ENCODE measurements at regions not wholly inside any gene's neighbourhood (a gene's known extent, or its start where the extent isn't known, plus 50 kb on each side); places are given as distances from the start of the nearest gene placed in this dataset.
"Not testable (repeated sequence)": the region's sequence is repeated elsewhere in the genome, so short reads cannot be mapped to it uniquely, and the experiment has no call there.

DNA sequence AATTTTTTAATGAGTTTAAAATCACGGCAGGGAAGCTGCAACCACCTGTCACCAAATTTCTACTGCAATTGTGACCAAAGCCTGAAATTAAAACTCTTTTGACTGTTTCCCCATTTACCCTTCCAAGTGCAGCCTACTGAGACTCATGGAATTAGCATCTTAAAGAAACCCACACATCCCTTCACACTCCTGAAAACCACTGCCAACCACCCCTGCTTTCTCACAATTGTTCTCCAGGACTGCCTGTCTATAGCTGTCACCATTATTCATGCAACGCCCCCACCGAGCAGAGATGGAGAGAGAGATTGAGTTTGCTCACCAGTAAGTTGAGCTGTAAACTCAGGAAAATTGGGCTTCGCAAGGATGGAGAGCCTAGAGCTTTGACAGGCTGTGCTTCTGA, 383.8 kb upstream of the SORCS1 start:
- no peak for DNase-seq (ENCODE audit: low read depth in 4 of 4, low spot score in 2 of 4)

DNA sequence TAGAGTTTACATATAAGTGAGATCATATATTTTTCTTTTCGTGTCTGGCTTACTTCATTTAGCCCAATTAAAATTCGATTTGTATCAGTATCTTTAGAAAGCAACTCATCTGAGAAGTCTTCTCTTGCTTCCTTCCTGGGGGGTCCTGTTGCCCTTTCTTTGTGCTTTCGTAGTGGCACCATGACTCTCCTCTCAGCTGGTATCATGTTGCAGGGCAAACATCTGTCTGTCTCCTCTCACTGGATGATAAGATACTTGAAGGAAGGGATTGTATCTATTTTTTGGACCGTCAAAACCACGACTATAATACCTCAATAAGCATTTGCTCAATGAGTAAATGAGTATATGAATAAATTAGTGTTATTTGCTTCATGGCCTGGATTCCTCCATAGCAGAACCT, 382.5 kb upstream of the SORCS1 start:
- no peak for DNase-seq (ENCODE audit: low read depth in 4 of 4, low spot score in 2 of 4)

DNA sequence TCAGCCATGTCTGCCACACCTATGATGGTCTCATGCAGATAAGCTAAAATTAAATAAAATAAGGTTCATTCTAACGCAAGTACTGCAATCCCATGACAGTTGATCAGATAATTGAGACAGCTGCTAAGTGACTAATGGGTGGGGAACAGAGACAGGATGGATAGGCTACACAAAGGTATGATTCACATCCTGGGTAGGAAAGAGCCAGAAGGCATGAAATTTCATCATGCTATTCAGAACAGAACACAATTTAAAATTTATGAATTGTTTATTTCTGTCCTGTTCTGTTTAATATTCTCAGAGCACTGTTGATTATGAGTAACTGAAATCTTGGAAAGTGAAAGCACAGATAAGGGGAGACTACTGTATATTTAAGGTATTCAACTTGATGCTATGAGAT, 381.8 kb upstream of the SORCS1 start:
- DNase-seq (ENCODE audit: low read depth in 4 of 4, low spot score in 2 of 4) = no peak

DNA sequence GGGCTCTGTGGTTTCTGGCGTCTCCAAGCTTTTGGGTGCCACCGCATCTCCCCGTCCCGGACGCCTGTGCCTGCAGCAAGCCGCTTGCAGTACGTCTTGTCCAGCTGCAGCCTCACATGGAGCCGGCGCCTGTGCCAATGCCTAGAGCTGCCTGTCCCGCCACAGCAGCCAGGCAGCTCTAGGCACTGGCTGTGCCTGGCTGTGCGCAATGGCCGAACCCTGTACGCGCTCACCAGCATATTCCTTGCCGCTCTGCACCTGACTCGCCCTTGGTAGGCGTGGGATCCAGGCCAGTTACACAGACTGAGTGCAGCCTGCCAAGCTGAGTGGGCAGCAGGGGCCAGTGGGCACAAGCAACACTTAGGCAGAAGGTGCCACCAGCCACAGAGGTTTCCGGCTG, 381.2 kb upstream of the SORCS1 start:
- no peak for DNase-seq (ENCODE audit: low read depth in 4 of 4, low spot score in 2 of 4)

DNA sequence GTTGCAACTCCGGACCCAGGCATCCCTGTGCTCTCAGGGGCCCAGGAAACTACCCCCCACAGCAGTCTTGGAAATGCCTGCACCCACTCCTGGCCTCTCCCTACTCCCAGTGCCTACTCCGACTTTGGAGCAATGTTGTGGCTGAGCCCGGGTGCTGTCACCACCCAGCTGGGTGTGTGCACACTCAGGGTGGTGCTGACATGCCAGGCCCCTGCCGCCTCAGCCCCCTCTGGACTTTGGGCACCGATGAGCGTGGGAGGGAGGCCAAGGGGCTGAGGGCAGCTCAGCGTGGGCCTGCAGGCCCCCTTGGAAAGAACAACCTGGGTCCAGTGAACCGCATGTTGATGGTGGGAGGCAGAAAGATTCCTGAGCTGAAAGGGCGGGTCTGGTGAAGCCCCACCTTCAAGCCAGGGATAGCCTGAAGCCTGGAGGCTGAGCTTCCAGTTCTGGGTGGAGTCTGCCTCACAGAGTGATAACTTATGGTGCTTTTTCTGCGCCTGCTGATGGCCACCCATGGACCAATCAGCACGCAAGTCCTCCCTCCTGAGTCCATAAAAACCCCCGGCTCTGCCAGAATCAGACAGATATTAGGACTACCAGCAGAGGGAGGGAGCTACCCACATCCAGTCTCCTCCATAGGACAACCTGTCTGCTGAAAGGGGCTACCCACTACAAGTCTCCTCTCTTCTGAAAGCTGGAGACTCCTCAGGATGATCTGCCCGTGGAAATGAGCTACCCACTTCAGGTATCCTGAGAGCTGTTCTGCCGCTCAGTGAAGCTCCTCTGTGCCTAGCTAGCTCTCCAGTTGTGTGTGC, 380.4 kb upstream of the SORCS1 start:
- DNase-seq (ENCODE audit: low read depth in 4 of 4, low spot score in 2 of 4) = no peak

DNA sequence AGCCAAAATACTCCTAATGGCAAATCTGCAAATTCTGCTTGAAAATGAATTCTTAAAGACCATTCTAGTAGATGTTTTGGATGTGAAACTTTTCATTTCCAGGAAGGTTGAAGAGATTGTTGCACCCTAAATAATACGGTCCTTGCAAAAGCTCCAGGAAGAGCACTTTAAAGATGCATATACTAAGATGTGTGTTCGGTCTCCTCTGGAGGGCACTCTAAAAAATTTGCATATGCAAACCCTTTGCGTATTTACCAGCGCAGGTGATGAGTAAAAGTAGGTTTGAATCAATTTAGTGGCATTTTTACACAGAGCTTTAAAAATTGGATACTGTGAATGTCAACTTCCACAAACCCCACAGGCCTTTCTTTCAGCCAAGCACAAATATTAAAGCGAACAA, 378.1 kb upstream of the SORCS1 start:
- no peak for DNase-seq (ENCODE audit: low read depth in 4 of 4, low spot score in 2 of 4)

DNA sequence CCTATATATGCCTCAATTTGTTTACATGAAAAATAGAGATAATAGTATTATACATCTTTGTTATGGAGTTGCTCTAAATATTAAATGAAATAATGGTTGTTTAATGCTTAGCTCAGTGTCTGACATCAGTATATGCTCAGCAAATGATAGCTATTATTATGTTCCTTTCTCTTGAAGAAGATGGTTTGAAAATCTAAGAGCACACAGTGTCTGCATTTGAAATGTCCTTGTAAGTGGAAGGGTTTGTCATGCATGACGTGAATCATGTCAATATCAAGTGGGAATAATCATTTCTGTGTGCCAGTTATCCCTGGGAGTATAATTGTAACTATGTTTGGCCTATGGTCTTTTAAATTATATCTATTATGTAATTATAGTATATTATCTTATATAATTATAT, 377.5 kb upstream of the SORCS1 start:
- DNase-seq (ENCODE audit: low read depth in 4 of 4, low spot score in 2 of 4) = no peak

DNA sequence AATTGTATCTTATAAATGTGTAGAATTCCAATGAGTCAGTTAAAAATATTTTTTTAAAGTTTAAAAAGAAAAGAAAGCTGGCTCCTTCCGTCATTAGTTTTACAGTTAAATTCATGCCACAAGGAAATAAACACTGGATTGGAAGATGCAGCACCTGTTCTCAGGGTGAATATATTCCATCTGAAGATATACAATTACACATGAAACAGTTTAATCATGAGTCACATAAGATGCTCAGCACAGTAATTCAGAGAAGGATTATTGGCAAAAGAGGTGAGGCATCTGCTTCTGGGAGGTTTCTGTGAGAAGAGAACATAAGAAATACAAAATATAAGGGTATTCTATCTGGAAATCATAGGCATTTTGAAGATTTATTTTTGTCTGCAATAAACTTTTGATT, 376.5 kb upstream of the SORCS1 start:
- DNase-seq (ENCODE audit: low read depth in 4 of 4, low spot score in 2 of 4) = no peak

DNA sequence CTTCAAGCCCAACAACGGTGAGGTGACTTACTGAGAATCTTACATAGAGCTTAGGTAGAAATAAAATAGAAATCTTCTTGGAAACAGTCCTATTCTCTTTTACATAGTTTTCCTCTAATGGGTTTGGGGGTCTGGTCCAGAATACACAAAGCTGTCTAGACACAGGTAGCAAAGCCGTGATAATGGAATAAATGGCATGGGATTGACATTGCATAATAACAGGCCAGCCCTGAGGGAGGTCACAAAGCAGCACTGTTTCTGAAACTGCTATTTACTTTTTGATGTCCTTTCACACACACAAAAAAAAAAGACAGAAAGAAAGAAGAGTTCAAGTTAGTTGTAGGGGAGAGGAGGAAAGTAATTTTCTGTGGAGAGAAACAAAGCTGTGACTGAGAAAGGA, 364.8 kb upstream of the SORCS1 start:
- no peak for DNase-seq (ENCODE audit: low read depth in 4 of 4, low spot score in 2 of 4)

DNA sequence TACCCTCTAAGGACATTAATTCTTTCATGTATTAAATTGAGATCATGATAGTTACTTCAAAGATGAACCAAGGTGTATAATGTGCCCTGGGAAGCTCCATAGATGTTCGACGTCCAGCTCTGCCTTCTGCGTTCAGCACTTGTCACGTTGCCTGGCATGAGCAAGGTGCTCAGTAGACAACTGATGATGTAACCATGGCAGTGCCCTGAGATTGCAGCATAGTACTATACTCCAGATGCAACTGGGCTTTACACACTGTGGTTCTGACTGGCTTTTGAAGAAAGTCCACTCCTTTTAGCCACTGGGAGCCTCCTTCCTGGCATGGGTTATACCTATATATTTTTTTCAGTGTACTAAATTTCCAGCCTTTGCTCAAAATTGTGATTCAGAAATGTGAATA, 355.8 kb upstream of the SORCS1 start:
- no peak for DNase-seq (ENCODE audit: low read depth in 4 of 4, low spot score in 2 of 4)

DNA sequence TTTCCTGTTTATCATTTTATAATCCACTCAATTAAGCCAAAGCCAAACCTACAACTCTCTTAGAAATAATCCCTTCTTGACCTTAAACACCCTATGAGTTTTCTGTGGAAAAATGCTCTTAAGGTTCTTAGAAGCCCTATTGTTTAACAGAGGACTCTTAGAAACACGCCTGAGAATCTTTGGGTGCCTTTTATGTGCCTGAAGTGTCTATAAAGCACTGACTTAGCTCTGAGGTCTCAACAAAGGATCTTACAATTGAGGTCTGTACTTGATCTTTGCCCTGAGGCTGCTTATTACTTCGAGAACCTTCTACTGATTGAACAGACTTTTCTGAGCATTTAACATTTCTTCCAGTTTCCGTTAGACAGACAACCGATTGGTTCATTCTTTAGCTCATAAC, 353.3 kb upstream of the SORCS1 start:
- no peak for DNase-seq (ENCODE audit: low read depth in 4 of 4, low spot score in 2 of 4)

DNA sequence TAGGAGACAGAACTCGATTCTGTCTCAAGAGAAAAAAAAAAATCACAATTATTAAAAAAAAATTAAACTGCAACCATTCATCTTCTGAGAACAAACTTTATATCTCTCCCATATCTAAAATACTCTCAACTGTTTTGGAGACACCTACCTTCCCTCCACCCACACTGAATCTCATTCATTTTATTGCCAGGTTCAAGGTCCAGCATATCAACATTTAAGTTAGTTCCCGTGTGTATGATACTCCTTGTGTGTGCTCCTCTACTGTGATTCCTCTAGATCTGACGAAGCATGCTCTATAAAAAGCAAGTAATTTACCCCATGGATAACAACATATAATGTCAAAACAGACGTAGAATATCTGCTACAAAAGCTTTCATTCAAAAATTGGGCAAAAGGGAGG, 351.8 kb upstream of the SORCS1 start:
- no peak for DNase-seq (ENCODE audit: low read depth in 4 of 4, low spot score in 2 of 4)

DNA sequence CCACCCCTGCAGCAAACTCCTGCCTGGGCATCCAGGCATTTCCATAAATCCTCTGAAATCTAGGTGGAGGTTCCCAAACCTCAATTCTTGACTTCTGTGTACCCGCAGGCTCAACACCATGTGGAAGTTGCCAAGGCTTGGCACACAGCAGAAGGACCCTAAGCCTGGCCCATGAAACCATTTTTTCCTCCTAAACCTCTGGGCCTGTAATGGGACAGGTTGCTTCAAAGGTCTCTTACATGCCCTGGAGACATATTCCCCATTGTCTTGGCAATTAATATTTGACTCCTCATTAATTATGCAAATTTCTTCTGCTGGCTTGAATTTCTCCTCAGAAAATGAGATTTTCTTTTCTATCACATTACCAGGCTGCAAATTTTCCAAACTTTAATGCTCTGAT, 339.5 kb upstream of the SORCS1 start:
- DNase-seq (ENCODE audit: low read depth in 4 of 4, low spot score in 2 of 4) = not testable (repeated sequence)

DNA sequence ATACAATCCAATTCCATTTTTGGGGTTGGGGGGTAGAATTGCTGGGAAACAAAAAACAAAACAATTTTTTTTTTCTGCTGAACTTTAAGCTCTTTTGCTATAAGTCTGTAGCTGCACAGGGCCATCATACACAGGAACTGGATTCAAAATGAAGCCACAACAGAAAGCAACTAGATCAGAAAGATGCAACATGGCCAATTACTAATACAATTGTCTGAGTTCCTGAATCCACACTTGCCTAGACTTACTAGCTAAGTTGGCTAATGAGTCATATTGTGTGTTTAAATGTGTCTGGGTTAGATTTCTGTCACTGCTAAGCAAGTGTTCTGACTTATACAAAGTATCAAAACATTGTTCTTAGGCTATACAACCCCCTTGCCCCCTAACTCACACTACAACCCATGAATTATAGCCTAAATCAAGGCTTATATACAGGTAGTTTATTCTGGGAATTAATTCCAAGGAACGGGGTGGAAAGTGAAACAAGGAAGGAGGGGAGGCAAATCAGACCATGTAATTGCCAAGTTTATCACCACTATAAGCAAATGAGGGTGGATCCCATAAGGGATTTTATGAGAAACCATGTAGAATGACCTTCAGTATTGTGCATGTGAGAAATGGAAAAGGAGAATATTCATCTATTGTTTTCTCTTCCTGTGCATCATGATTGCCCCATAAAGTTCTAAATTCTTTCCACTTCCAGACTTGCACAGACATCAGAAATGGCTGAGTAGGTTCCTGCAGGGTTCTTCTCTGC, 337.9 kb upstream of the SORCS1 start:
- no peak for DNase-seq (ENCODE audit: low read depth in 4 of 4, low spot score in 2 of 4)

DNA sequence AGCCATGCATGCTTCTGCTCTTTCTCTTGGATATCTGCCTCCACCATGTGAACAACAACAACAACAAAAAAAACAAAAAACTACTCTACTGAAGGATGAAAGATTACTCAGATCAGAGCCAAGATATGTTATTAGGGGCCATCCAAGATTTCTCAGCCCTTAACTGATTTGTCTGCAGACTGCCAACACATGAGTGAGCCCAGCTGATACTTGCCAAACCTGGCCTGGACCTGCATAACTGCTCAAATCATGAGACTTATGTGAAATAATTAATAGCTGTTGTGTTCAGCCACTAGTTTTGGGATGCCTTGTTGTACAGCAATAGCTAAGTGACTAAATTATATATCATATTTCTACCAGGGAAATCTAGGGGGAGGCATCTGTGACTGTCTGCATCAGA, 334.5 kb upstream of the SORCS1 start:
- DNase-seq (ENCODE audit: low read depth in 4 of 4, low spot score in 2 of 4) = no peak

DNA sequence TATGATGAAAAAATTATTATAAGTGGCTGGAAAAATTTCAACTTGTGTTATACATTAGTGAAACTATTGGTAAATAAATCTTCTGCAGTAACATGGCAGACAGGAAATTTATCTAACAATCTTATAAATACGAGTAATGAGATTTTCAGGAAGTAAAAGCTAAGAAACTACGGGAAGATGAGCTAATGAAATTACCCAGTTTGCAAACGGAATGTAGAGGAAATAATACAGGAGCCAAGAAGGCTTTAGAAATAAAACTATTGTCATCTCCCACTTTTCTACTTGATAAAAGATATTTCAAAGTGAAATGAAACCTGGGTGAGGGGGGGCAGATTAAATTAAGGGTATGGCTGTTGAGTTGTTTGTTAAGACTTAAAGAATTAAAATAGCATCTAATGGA, 332.5 kb upstream of the SORCS1 start:
- DNase-seq (ENCODE audit: low read depth in 4 of 4, low spot score in 2 of 4) = no peak

DNA sequence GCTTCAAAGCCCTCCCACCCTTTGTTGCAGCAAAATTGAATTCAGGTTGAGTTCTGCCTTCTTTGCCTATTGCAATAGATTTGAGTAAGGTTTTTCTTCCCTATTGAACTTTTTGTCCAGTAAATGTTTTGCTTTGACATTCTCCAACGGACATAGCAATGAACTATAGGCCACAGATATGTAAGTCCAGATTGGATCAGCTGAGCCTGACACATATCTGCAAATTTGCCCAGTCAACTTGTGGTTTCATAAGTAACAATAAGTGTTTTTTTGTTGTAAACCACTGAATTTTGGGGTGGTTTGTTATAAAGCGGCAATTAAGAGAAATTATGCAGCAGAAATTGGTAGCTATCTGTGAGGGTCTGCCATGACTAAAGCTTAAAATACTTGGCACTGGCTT, 332.1 kb upstream of the SORCS1 start:
- no peak for DNase-seq (ENCODE audit: low read depth in 4 of 4, low spot score in 2 of 4)

DNA sequence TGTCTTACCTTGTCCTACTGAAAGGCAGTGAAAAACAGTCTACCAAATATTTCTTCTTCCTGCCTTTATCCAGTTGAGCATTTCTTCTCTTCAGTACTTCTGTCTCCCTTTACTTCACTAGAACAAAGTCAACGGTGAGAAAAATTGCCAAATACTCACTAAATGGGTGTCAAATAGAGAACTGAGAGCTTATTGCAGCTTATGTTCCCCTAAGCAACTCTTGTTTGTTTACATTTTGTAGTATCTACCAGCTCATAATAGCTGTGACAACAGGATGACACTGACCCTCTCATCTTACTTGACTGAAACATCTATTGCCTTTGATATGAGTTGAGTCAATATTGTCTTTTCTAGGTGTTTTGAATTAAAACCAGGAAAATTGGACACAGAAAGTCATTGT, 327.9 kb upstream of the SORCS1 start:
- no peak for DNase-seq (ENCODE audit: low read depth in 4 of 4, low spot score in 2 of 4)

DNA sequence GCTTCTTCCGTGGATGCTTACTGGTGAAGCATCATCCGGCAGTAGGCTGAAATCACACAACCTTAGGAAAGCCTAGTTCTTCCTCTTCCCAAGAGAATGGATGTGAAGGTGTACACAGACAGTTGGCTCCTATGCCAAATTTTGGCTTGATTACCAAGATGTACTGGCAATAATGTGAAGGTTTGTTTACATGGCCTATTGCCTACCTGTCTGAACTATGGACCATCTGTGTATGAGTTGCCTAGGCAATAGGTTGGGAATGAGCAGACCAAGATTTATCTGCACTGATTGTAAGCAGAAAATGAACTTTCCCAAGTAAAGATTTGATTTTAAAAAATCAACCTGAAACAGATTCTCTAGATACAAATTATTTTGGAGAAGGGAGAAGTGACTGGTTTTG, 325.9 kb upstream of the SORCS1 start:
- no peak for DNase-seq (ENCODE audit: low read depth in 4 of 4, low spot score in 2 of 4)

DNA sequence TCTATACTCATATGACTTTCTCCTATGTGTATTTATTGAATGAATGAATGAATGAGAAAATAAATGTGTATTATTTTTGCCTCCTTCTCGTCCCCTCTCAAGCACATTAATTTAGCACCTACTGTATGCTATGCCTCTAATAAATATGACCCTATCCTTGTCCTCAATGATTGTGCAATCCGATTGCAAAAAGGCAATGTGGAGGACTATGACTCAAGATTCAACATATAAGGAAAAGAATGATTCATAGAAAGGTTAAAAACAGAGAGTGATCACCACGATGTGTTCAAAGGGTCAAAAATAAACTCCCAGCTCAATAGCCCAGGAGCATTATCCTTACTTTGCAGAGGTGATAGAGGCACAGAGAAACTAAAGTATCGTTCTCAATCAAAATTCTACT, 322.8 kb upstream of the SORCS1 start:
- DNase-seq (ENCODE audit: low read depth in 4 of 4, low spot score in 2 of 4) = no peak

DNA sequence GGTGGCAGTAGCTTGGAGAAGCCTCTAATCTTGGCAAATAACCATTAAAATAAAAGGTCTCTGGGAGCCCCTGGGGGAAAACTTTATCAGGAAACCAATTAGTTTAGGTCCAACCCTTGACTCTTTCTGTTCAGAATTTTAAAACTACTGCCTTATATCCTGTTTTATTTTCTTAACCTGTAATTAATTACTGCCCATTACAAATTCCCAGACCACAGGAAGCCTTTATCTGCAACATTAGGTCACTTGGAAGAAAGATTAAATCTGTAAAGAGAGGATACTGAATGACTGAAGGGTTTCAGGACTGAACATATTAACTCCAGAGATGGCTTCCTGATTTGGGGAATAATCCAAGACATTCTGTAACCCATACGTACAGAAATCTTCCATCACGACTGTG, 320.5 kb upstream of the SORCS1 start:
- no peak for DNase-seq (ENCODE audit: low read depth in 4 of 4, low spot score in 2 of 4)

DNA sequence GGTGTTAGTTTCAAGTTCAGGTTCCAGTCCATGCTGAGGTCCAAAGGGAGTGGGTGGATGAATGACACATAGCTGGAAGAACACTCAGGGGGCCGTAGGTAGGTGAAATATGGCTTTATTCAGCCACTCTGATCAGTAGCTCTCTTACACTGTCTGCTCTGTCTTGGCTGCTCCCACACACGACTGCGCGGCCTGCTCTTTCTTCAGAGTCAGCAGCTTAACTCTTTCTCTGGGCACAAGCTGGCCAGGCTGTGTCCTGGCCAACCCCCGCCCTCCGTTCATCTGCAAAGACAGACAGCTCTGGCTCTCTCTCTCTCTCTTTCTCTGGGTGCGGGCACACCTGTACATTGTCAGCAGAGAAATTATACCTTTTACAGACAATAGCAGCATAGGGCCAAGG, 317.4 kb upstream of the SORCS1 start:
- no peak for DNase-seq (ENCODE audit: low read depth in 4 of 4, low spot score in 2 of 4)

Measured in left renal cortex interstitium (tissue), 4 donors.